Smooth muscle cell (in vitro differentiated cells): ENCODE measurements at regions not wholly inside any gene's neighbourhood (a gene's known extent, or its start where the extent isn't known, plus 50 kb on each side); places are given as distances from the start of the nearest gene placed in this dataset.

Experiments used
- DNase-seq: peaks from one replicate; lab custom pipeline; 2025; ENCODE audit not compliant: unreplicated experiment; lab: John Stamatoyannopoulos, UW
- H2AFZ ChIP-seq: fragments of 200-600 bp; sonication (generic); 2 replicates; pipeline ENCODE4 v1.6.0; 2016; ENCODE audit warnings: antibody characterized with exemption, low read depth, mild to moderate bottlenecking
- H3F3A ChIP-seq: fragments of 200-600 bp; sonication (generic); 2 replicates; pipeline ENCODE4 v1.6.0; 2017; ENCODE audit warnings: antibody characterized with exemption, low read depth
- H3K27ac ChIP-seq: fragments of 200-600 bp; sonication (generic); 2 replicates; pipeline ENCODE4 v1.5.1; 2016; ENCODE audit warnings: low read depth, mild to moderate bottlenecking
- H3K27me3 ChIP-seq: fragments of 200-600 bp; sonication (generic); 2 replicates; pipeline ENCODE4 v1.6.1; 2016; ENCODE audit warnings: low read depth, mild to moderate bottlenecking
- H3K36me3 ChIP-seq: fragments of 200-600 bp; sonication (generic); 2 replicates; pipeline ENCODE4 v1.5.1; 2016; ENCODE audit warnings: low read depth
- H3K4me1 ChIP-seq: fragments of 200-600 bp; sonication (generic); 2 replicates; pipeline ENCODE4 v1.5.1; 2016; ENCODE audit warnings: low read depth
- H3K4me2 ChIP-seq: fragments of 200-600 bp; sonication (generic); 2 replicates; pipeline ENCODE4 v1.6.0; 2016; ENCODE audit warnings: mild to moderate bottlenecking
- H3K4me3 ChIP-seq: fragments of 200-600 bp; sonication (generic); 2 replicates; pipeline ENCODE4 v1.5.1; 2016; ENCODE audit warnings: mild to moderate bottlenecking
- H3K79me2 ChIP-seq: fragments of 200-600 bp; sonication (generic); 2 replicates; pipeline ENCODE4 v1.6.0; 2016; ENCODE audit warnings: low read depth, mild to moderate bottlenecking
- H3K9ac ChIP-seq: fragments of 200-600 bp; sonication (generic); 2 replicates; pipeline ENCODE4 v1.6.0; 2016; ENCODE audit warnings: low read depth
- H3K9me3 ChIP-seq: fragments of 200-600 bp; sonication (generic); replicated peaks from 2 replicates; pipeline ENCODE4 v1.5.1; 2016; ENCODE audit warnings: low read depth
- H4K20me1 ChIP-seq: fragments of 200-600 bp; sonication (generic); 2 replicates; pipeline ENCODE4 v1.6.0; 2016; ENCODE audit warnings: low read depth
- CTCF ChIP-seq: fragments of 200-600 bp; sonication (generic); IDR thresholded peaks from 2 replicates; pipeline ENCODE4 v1.5.1; 2017; ENCODE audit warnings: borderline replicate concordance, mild to moderate bottlenecking, antibody characterized with exemption; ENCODE audit not compliant: insufficient read depth, poor library complexity, severe bottlenecking
- WGBS: methylation state at CpG from one replicate; pipeline ENCODE4 v1.1.7; 2016; ENCODE audit warnings: low lambda C conversion rate; 5-methylcytosine and 5-hydroxymethylcytosine counted together

- H3K4me1 ChIP-seq: no peaks in the 10 kb centered on the region
- DNase-seq: no peak
- H3K79me2 ChIP-seq: no peaks in the 10 kb centered on the region
- H3K4me3 ChIP-seq: no peak overlapping the region
- no peaks in the 10 kb centered on the region for H4K20me1 ChIP-seq
- no peak overlapping the region for H2AFZ ChIP-seq
- no peak for TF ChIP-seq CTCF
- no peaks in the 10 kb centered on the region for H3K36me3 ChIP-seq
- WGBS: 85% methylated on average over 2 of the region's 2 CpGs
- no peaks in the 10 kb centered on the region for H3K9me3 ChIP-seq
- no peaks in the 10 kb centered on the region for H3K27me3 ChIP-seq
- no peak overlapping the region for H3K4me2 ChIP-seq
- no peak overlapping the region for H3K27ac ChIP-seq
- no peaks in the 10 kb centered on the region for H3F3A ChIP-seq
- H3K9ac ChIP-seq: no peak overlapping the region
Measured at GRCh38 chr12:85562765-85563164, 273.4 kb downstream of the RASSF9 start.

GRCh38 chr12:85564786-85565185, 271.4 kb downstream of the RASSF9 start:
- H3K36me3 ChIP-seq: no peaks in the 10 kb centered on the region
- no peak overlapping the region for H2AFZ ChIP-seq
- no peak overlapping the region for H3K4me2 ChIP-seq
- WGBS: 93% methylated on average over 4 of the region's 4 CpGs
- no peak overlapping the region for H3K27ac ChIP-seq
- no peak overlapping the region for H3K4me3 ChIP-seq
- DNase-seq: no peak
- no peaks in the 10 kb centered on the region for H3K4me1 ChIP-seq
- H3K9me3 ChIP-seq: no peaks in the 10 kb centered on the region
- TF ChIP-seq CTCF: no peak
- H3K27me3 ChIP-seq: no peaks in the 10 kb centered on the region
- no peaks in the 10 kb centered on the region for H3K79me2 ChIP-seq
- no peaks in the 10 kb centered on the region for H3F3A ChIP-seq
- no peak overlapping the region for H3K9ac ChIP-seq
- no peaks in the 10 kb centered on the region for H4K20me1 ChIP-seq

- no peaks in the 10 kb centered on the region for H3K4me1 ChIP-seq
- H2AFZ ChIP-seq: no peak overlapping the region
- H3F3A ChIP-seq: no peaks in the 10 kb centered on the region
- no peak overlapping the region for H3K9ac ChIP-seq
- no peak for TF ChIP-seq CTCF
- WGBS: 65% methylated on average over 6 of the region's 6 CpGs
- no peak overlapping the region for H3K27ac ChIP-seq
- H3K79me2 ChIP-seq: no peaks in the 10 kb centered on the region
- H3K36me3 ChIP-seq: no peaks in the 10 kb centered on the region
- no peaks in the 10 kb centered on the region for H3K9me3 ChIP-seq
- no peak overlapping the region for H3K4me3 ChIP-seq
- H3K27me3 ChIP-seq: no peaks in the 10 kb centered on the region
- no peak overlapping the region for H3K4me2 ChIP-seq
- no peaks in the 10 kb centered on the region for H4K20me1 ChIP-seq
- no peak for DNase-seq
Measured at GRCh38 chr12:85568395-85569103, 267.7 kb downstream of the RASSF9 start.

GRCh38 chr12:85569261-85569660, 266.9 kb downstream of the RASSF9 start:
- Histone ChIP-seq H3K9me3 (no peaks in the 10 kb centered on the region), H3K27me3 (no peaks in the 10 kb centered on the region), H4K20me1 (no peaks in the 10 kb centered on the region), H3K4me1 (no peaks in the 10 kb centered on the region), H3F3A (no peaks in the 10 kb centered on the region), H3K9ac (no peak overlapping the region), H3K4me2 (no peak overlapping the region), H3K4me3 (no peak overlapping the region), H3K36me3 (no peaks in the 10 kb centered on the region), H3K27ac (no peak overlapping the region), H2AFZ (no peak overlapping the region), H3K79me2 (no peaks in the 10 kb centered on the region)
- TF ChIP-seq CTCF: no peak
- no peak for DNase-seq
- 89% methylated on average over 3 of the region's 3 CpGs for WGBS
